Bone marrow (tissue), 2 donors: ENCODE measurements at regions not wholly inside any gene's neighbourhood (a gene's known extent, or its start where the extent isn't known, plus 50 kb on each side); places are given as distances from the start of the nearest gene placed in this dataset.
"Not testable (repeated sequence)": the region's sequence is repeated elsewhere in the genome, so short reads cannot be mapped to it uniquely, and the experiment has no call there.

Source experiments
- DNase-seq, 2 donors: peaks; one replicate each; lab custom pipeline; 2025; lab: John Stamatoyannopoulos, UW

DNA sequence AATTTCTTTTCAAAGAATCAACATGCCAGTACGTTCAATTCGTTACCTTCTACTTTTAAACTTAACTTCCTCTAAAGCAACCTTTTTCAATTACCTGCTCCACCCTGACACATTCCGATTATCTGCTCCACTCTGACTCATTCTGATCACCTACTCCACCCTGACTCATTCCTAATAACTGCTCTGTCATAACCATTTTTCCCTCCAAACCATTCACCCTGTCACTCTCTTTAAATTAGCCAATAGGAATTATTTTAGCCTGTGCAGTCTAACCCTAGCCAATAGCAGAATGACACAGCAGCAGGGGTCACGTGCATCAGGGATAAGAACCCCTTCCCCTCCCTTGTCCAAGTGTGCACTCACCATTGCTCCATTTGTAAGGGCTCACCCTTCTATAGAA is 557.4 kb upstream of the EYS start:
- DNase-seq, result no peak

DNA sequence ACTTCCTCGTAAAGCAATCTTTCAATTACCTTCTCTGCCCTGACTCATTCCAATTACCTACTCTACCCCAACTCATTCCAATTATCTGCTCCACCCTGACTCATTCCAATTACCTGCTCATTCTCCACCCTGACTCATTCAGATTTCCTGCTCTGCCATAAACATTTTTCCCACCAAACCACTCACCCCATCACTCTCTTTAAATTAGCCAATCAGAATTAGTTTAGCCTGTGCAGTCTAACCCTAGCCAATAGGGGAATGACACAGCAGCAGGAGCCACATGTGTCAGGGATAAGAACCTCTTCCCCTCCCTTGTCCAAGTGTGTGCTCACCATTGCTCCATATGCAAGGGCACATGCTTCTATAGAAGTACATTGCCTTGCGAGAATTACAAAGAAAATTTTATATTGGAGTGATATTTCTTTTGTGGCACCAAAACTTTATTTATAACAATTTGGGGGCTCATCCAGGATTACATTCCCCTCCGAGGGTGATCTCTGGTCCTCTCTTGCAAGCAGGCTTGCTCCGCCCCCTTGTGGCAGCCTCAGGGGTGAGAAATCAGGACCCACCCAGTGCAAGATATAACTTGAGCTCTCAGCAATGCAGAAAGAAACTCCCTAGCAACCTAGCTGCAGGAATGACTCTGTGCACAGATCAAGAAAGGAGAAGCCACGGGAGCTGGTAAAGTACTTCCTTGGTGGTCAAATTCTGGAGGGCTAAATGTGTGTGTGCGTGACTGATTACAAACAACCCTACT is 551.9 kb upstream of the EYS start:
- DNase-seq, result not testable (repeated sequence)

DNA sequence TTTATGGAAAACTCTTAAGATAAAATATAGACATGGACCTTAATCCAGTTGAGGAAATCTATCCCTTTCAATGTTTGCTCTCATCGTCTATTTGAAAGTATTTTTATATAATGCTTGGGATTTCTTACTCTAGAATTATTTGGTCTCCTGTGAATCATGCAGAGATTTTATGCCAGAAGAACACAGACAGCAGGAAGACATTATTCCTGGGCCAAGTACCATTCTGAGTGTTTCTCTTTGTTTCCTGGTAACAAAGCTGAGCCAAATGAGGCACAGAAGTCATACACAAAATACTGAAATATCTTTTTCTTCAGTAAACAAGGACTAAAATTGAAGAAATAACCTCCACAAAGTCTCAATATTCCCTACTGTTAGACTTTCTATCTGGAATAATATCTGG is 538.2 kb upstream of the EYS start:
- no peak for DNase-seq

GRCh38 chr6:66238851-66239250 is 531.8 kb upstream of the EYS start:
- DNase-seq, result no peak

GRCh38 chr6:66232890-66233289 is 525.9 kb upstream of the EYS start:
- no peak for DNase-seq

- DNase-seq, result no peak
Observed at GRCh38 chr6:66230591-66230990, 523.6 kb upstream of the EYS start.

- DNase-seq, result no peak
Observed at GRCh38 chr6:66226109-66226508, 519.1 kb upstream of the EYS start.

GRCh38 chr6:66210964-66211363 is 503.9 kb upstream of the EYS start:
- no peak for DNase-seq

GRCh38 chr6:66200390-66200789 is 493.4 kb upstream of the EYS start:
- no peak for DNase-seq

GRCh38 chr6:66199171-66199570 is 492.1 kb upstream of the EYS start:
- no peak for DNase-seq

GRCh38 chr6:66198062-66198624 is 491.1 kb upstream of the EYS start:
- DNase-seq, result no peak

- DNase-seq, result no peak
Observed at GRCh38 chr6:66190858-66191257, 483.8 kb upstream of the EYS start.

DNA sequence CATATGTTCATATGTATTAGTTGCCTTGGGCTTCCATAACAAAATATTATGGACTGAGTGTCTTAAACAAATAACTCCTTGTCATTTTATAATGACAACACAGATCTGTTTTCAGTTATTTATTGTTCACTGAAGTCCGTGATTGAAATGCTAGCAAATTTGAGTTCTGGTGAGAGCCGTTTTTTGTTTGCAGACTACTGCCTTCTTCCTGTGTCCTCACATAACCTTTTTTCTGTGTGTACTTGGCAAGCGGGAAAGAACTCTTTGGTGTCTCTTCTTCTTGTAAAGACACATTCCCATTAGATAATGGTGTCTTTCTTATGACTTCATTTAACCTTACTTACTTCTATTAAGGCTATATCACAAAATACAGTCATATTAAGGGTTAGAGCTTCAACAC is 482.9 kb upstream of the EYS start:
- DNase-seq, result no peak

- DNase-seq, result no peak
Observed at GRCh38 chr6:66186756-66187155, 479.7 kb upstream of the EYS start.

DNA sequence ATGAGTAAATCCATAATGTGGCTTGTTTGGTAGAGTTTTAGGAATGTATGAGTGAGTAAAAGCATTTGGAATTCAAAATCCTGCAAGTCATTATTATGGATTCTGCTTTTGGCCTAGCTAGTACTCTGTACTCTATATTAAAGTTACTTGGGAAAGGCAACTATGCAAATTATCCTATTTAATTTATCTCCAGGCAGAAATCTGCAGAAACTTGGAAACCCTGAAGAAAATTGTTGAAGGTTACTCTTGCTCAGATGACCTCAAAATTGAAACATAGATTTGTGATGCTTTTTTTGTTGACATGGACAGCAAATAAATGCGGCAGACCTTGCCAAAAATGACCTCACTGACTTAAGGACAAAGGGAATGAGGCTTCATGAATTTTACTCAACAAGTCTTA is 477.1 kb upstream of the EYS start:
- DNase-seq, result no peak

- DNase-seq, result no peak
Observed at GRCh38 chr6:66179361-66179760, 472.3 kb upstream of the EYS start.

DNA sequence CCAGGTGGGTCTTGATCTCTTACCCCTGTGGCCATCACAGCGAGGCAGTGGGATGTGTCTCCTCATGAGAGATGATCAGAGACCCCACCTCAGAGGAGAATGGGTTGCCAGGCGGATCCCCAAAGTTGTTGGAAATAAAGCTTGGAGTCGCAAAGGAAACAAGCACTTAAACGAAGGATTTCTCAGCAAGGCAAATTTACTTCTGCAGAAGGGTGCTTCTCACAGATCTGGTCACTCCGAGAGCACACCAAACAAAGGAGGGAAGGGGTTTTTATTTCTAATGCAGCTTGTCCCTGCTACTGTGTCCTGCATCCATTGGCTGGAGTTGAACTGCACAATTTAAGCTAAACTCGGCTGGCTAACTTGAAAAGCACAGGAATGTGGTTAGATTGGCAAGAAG is 466.6 kb upstream of the EYS start:
- no peak for DNase-seq

- DNase-seq, result not testable (repeated sequence)
Observed at GRCh38 chr6:66166713-66167112, 459.7 kb upstream of the EYS start.

DNA sequence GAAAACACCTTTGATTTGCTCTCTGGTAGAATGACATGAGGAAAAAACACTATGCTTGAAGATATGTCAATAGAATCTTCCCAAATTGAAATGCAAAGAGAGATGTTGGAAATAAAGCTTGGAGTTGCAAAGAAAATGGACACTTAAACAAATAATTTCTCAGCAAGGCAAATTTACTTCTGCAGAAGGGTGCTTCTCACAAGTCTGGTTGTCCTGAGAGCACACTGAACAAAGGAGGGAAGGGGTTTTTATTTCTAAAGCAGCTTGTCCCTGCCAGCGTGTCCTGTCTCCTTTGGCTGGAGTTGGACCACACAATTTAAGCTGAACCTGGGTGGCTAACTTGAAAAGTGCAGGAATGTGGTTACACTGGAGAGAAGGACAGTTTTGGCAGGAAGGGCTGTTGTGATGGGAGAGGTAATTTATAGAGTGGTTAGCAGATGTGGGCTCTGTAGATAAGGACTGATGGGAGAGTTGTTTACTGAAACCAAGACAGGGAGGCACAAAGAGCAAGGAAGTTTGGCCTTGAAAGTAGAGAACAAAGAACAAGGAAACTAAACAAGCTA is 454.6 kb upstream of the EYS start:
- no peak for DNase-seq

DNA sequence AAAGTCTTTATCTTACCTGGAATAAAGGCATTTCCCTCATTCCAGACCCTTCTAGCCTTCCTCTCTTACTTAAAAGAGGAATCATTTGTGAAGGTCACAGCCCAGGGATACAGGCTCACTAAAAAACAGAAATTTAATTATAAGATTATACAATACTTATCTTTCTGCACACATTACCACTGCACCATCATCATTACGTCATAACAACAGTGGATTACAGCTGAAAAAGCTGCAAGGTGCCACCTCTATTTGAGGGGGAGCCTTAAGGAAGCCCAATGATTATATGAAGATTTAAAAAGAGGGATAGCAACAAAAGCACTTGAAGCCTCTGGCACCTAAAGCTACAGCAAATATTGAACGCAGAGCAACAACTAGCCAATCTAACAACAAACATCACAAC is 452.9 kb upstream of the EYS start:
- DNase-seq, result no peak

GRCh38 chr6:66153247-66153646 is 446.2 kb upstream of the EYS start:
- no peak for DNase-seq

GRCh38 chr6:66149132-66149531 is 442.1 kb upstream of the EYS start:
- no peak for DNase-seq

DNA sequence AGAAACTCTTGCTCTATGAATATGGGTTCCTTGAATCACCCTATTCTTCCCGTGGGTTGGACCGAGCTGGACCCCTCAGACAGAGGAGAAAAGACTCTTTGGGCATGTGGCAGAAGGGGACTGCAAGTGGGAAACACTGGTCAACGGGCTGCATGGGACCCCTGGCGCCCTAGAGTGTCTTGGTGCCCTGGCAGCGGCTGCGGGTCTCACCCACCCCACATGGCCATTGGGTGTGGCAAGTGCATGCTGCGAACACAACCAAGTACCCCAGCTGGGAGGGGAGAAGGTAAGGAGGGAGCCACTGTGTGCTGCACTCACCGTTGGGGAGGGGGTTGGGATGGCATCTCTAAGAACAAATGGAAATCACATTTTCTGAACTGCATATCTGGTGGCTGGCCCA is 438.8 kb upstream of the EYS start:
- no peak for DNase-seq

GRCh38 chr6:66134021-66134420 is 427.0 kb upstream of the EYS start:
- no peak for DNase-seq
